Lung (tissue), 11 donors: ENCODE measurements at regions not wholly inside any gene's neighbourhood (a gene's known extent, or its start where the extent isn't known, plus 50 kb on each side); places are given as distances from the start of the nearest gene placed in this dataset.

ENCODE experiments used
- ATAC-seq: fragments of 200-7000 bp; cut with Tn5 transposase; one replicate; pipeline ENCODE4 v1.9.1; 2020; ENCODE audit warnings: moderate number of reproducible peaks; ENCODE audit not compliant: insufficient read depth, low FRiP score
- DNase-seq, 3 donors: peaks; one replicate each; pipeline ENCODE4 v3.0.0-alpha.2; 2013 to 2017
- H3K27ac ChIP-seq, 2 donors: one replicate each; pipeline ENCODE4 v1.5.1; 2013; ENCODE audit warnings: mild to moderate bottlenecking in 2 of 2, moderate library complexity in 2 of 2, control low read depth in 1 of 2, inconsistent platforms in 1 of 2, low read depth in 1 of 2, low read length in 1 of 2
- H3K27me3 ChIP-seq, 3 donors: one replicate each; pipeline ENCODE4 v1.5.1; 2013; ENCODE audit warnings: low read length in 2 of 3; ENCODE audit not compliant: control insufficient read depth in 3 of 3, insufficient read depth in 3 of 3
- H3K36me3 ChIP-seq, 4 donors: one replicate each; pipeline ENCODE4 v1.5.1; 2013; ENCODE audit warnings: low read length in 4 of 4, mild to moderate bottlenecking in 1 of 4, moderate library complexity in 1 of 4; ENCODE audit not compliant: control insufficient read depth in 4 of 4, insufficient read depth in 4 of 4
- H3K4me1 ChIP-seq, 5 donors: one replicate each; pipeline ENCODE4 v1.5.1; 2013; ENCODE audit warnings: low read length in 5 of 5, mild to moderate bottlenecking in 2 of 5, moderate library complexity in 1 of 5; ENCODE audit not compliant: control insufficient read depth in 5 of 5, insufficient read depth in 5 of 5
- H3K4me3 ChIP-seq: one replicate; pipeline ENCODE4 v1.5.1; 2013; ENCODE audit warnings: mild to moderate bottlenecking, control low read depth, moderate library complexity
- H3K9ac ChIP-seq, 2 donors: one replicate each; pipeline ENCODE4 v1.5.1; 2013; ENCODE audit warnings: low read length in 2 of 2, control low read depth in 1 of 2; ENCODE audit not compliant: insufficient read depth in 1 of 2
- H3K9me3 ChIP-seq, 4 donors: one replicate each; pipeline ENCODE4 v1.5.1; 2013; ENCODE audit warnings: low read length in 3 of 4, mild to moderate bottlenecking in 1 of 4, moderate library complexity in 1 of 4; ENCODE audit not compliant: control insufficient read depth in 4 of 4, insufficient read depth in 3 of 4
- CTCF ChIP-seq: IDR thresholded peaks from 2 replicates; pipeline ENCODE4 v1.5.1; 2012; ENCODE audit warnings: mild to moderate bottlenecking; ENCODE audit errors: control extremely low read depth, extremely low read depth
- WGBS, 2 donors: extraction: QIAGEN DNeasy Blood & Tissue Kit; methylation state at CpG; one replicate each; pipeline ENCODE4 v1.1.7; 2013; 5-methylcytosine and 5-hydroxymethylcytosine counted together
- donor health status: control.
- donor health status: control.
- donor health status: Bipolar disorder and iron deficiency.
- donor health status: healthy.
- donor health status: DM: yes; HTN: yes; CAD: no.

DNA sequence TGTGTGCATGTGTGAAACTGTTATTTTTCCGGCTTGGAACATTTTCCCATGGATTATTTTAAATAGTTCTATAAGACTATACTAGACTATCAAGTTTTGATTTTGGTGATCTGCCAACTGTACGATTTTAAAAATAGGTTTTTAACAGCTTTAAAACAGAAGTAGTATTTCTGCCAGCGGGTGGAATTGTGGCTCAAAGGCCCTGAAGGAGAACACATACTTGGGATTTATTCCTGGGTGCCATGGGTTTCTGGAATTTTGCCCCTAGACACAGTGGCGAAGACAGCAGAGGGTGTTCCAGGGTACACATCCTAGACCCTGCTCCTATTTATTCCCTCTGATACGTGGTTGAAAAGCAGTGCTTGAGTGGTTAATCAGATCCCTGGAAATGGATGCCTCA, 81.7 kb upstream of the IPO9 start:
- ATAC-seq (no peak), DNase-seq (no peak)
- 87 to 92% methylated on average over 5 of the region's 5 CpGs for WGBS, 2 donors
- Histone ChIP-seq H3K4me3 (no peak overlapping the region), H3K9ac (no peak overlapping the region), H3K36me3 (no peaks in the 10 kb centered on the region), H3K4me1 (peaks cover 0 to 48% (median 2%) of the 10 kb centered on the region in 5 donors), H3K9me3 (no peaks in the 10 kb centered on the region), H3K27ac (peak overlapping the region in 1 of 2 donors; percentile 59), H3K27me3 (no peaks in the 10 kb centered on the region)
- TF ChIP-seq CTCF = no peak

DNA sequence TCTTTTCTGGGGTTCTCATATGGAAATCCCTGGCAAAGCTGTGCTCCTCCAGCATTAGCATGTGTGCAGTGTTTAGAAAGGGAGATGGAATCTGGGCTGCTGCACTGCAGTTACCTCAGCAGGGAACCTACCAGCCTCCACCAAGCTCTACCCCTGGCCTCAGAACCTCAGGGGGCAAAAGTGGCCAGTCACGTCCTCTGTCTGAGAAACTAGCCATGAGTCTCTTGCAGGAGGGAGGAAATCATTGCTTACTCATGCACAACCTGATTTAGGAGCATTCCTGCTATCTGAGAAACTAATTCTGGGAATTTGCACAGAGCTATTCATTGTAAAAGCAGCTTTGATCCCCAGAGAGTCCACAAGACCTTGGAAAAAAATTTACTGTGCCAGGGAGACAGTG, 80.6 kb upstream of the IPO9 start:
- Histone ChIP-seq H3K4me3 (no peak overlapping the region), H3K9ac (no peak overlapping the region), H3K4me1 (peaks cover 2 to 56% (median 7%) of the 10 kb centered on the region in 5 donors), H3K27ac (peak overlapping the region in 1 of 2 donors; percentile 59), H3K36me3 (no peaks in the 10 kb centered on the region), H3K27me3 (no peaks in the 10 kb centered on the region), H3K9me3 (no peaks in the 10 kb centered on the region)
- 74 to 94% methylated on average over 1 of the region's 1 CpG for WGBS, 2 donors
- ATAC-seq (no peak), DNase-seq (no peak)
- no peak for TF ChIP-seq CTCF

- H3K9ac ChIP-seq = no peak overlapping the region
- ATAC-seq (no peak), DNase-seq (no peak)
- WGBS, 2 donors = 65 to 77% methylated on average over 6 of the region's 6 CpGs
- TF ChIP-seq CTCF = no peak
- H3K27me3 ChIP-seq = no peaks in the 10 kb centered on the region
- H3K4me3 ChIP-seq = no peak overlapping the region
- peak overlapping the region in 1 of 2 donors; percentile 59 for H3K27ac ChIP-seq
- H3K36me3 ChIP-seq = no peaks in the 10 kb centered on the region
- peaks cover 2 to 64% (median 13%) of the 10 kb centered on the region in 5 donors for H3K4me1 ChIP-seq
- H3K9me3 ChIP-seq = no peaks in the 10 kb centered on the region
Observed at GRCh38 chr1:201749059-201749690, 79.8 kb upstream of the IPO9 start.

GRCh38 chr1:201750120-201750519, 78.8 kb upstream of the IPO9 start:
- no peak for ATAC-seq
- no peak for DNase-seq
- Histone ChIP-seq H3K4me3 (no peak overlapping the region), H3K27ac (no peak overlapping the region), H3K36me3 (no peaks in the 10 kb centered on the region), H3K9ac (no peak overlapping the region), H3K4me1 (peaks cover 2 to 66% (median 16%) of the 10 kb centered on the region in 5 donors), H3K9me3 (no peaks in the 10 kb centered on the region), H3K27me3 (no peaks in the 10 kb centered on the region)
- WGBS, 2 donors = 53 to 58% methylated on average over 3 of the region's 3 CpGs
- no peak for TF ChIP-seq CTCF
